ENCODE measurements at regions not wholly inside any gene's neighbourhood (a gene's known extent, or its start where the extent isn't known, plus 50 kb on each side); places are given as distances from the start of the nearest gene placed in this dataset.

DNA sequence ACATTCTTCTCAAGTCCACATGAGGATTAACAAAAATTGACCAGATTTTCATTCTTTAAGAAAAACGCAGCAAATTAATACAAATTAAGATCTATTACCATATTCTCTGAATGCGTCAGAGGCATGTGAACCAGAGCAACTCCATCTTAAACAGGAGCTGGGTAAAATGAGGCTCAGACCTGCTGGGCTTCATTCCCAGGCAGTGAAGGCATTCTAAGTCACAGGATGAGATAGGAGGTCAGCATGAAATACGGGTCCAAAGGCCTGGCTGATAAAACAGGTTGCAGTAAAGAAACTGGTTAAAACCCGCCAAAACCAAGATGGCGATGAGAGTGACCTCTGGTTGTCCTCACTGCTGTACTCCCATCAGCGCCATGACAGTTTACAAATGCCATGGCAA lies 217.6 kb downstream of the RDH14 start:
- Mint-ChIP-seq H3K9me3 (no peaks in the 10 kb centered on the region), H3K4me3 (no peak overlapping the region), H3K36me3 (ENCODE audit: low read depth) (no peaks in the 10 kb centered on the region), H3K27me3 (no peaks in the 10 kb centered on the region), H3K4me1 (no peaks in the 10 kb centered on the region), H3K27ac (no peak overlapping the region)
- CTCF ChIA-PET: no interaction called here
- DNase-seq: no peak
- POLR2A ChIA-PET: no interaction called here

DNA sequence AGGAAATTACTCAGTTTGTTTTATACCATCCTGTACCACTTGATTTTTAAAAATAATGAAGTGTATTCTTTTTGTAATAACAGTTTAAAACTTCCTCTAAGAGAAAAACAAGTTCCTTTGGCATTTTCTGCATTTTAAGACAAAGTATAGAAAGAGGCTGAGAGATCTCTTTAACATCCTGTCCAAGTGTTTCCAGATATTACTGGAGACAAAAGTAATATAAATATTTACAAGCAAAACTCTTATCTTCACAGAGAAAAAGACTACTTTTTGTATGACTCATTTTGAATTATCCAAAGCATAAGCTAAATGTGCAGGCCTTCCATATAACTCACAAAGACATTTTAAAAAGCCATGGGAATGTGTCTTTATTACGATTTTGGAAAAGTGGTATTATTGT lies 221.1 kb downstream of the RDH14 start:
- POLR2A ChIA-PET: no interaction called here
- Mint-ChIP-seq H3K27ac (no peak overlapping the region), H3K9me3 (no peaks in the 10 kb centered on the region), H3K27me3 (no peaks in the 10 kb centered on the region), H3K4me1 (no peaks in the 10 kb centered on the region), H3K36me3 (ENCODE audit: low read depth) (no peaks in the 10 kb centered on the region), H3K4me3 (no peak overlapping the region)
- no peak for DNase-seq
- CTCF ChIA-PET: no interaction called here

DNA sequence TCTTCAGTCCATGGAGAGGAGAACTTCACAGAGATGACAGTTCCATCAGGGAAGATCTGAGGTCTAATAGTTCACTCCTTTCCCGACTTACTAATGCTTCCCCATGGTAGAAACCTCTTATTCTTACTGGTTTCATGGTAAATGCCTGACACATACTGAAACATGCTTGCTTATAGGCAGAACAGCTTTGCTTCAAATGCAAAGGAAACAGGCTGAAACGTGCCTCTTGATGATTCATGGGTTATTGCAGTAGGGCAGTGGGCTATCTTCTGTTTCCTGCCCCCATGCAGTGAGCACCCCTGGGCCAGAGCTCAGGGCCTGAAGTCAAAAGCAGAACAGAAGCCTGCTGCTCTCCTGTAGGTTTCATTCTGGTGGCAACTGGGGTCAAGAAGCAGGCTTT lies 223.5 kb downstream of the RDH14 start:
- Mint-ChIP-seq H3K36me3 (ENCODE audit: low read depth) (no peaks in the 10 kb centered on the region), H3K4me3 (no peak overlapping the region), H3K27ac (no peak overlapping the region), H3K27me3 (no peaks in the 10 kb centered on the region), H3K9me3 (no peaks in the 10 kb centered on the region), H3K4me1 (no peaks in the 10 kb centered on the region)
- CTCF ChIA-PET: no interaction called here
- DNase-seq: no peak
- POLR2A ChIA-PET: no interaction called here

DNA sequence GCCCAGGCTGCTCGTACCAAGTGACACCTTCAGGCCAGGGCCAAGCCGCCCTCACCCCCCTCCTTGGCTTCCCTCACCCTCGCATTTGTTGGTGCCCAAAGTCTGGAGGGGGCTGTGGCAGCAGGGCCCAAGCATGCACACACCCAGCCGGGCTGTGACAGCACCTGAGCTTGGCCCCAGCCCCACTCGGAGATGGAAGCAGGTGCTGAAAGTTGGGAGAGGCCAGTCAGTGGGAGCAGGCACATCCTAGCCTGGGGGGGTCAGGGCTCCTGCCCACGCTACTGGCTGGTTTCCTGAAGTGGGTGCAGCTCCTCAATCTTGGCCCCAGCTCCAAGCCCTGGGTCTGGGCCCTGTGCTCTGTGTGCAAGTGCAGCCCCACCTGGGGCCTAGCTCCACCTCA lies 228.0 kb downstream of the RDH14 start:
- Mint-ChIP-seq H3K36me3 (ENCODE audit: low read depth) (no peaks in the 10 kb centered on the region), H3K27ac (no peak overlapping the region), H3K27me3 (no peaks in the 10 kb centered on the region), H3K9me3 (no peaks in the 10 kb centered on the region), H3K4me3 (no peak overlapping the region), H3K4me1 (no peaks in the 10 kb centered on the region)
- DNase-seq: no peak
- CTCF ChIA-PET: no interaction called here
- POLR2A ChIA-PET: no interaction called here

DNA sequence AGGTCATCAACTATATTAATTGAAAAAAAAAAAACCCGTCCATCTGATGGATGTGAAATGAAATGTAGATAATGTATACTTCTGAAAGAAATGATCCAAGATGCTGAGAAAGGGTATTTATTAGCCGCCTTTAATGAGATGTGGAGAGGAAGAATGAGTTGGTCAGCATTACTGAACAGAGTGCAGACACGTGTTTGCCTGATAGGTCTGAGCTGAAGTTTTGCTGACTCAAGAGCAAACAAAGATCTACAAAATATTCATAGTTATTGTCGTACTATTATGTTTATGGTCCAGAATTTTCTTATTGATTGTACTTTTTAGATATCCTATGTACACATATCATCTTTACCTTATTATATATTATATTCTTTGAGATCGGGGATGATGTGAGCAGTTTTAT lies 235.3 kb downstream of the RDH14 start:
- no peaks in the 10 kb centered on the region for H3K27me3 Mint-ChIP-seq
- ChIA-PET POLR2A (no interaction called here), CTCF (no interaction called here)
- H3K27ac Mint-ChIP-seq: no peak overlapping the region
- DNase-seq: no peak
- no peaks in the 10 kb centered on the region for H3K36me3 Mint-ChIP-seq (ENCODE audit: low read depth)
- H3K9me3 Mint-ChIP-seq: no peaks in the 10 kb centered on the region
- no peak overlapping the region for H3K4me3 Mint-ChIP-seq
- H3K4me1 Mint-ChIP-seq: no peaks in the 10 kb centered on the region

DNA sequence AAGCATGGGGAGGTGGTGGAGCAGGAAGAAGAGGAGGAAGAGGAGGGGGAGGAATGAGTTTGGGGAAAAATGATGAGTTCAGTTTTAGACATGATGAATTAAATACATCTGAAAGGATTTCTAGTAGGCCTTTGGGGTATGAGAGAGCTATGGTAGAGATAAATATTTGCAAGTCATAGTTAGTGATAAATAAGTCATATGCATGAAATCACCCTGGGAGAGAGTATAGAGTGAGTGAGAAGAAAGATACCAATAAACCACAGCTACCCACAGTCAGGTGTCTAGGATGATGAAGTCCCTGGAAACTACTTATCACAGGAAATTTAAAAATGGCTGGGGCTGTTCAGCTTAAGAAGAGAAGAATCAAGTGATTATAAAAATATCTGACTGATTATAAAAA lies 240.5 kb downstream of the RDH14 start:
- ChIA-PET POLR2A (no interaction called here), CTCF (no interaction called here)
- H3K27ac Mint-ChIP-seq: no peak overlapping the region
- H3K9me3 Mint-ChIP-seq: no peaks in the 10 kb centered on the region
- no peak for DNase-seq
- H3K4me1 Mint-ChIP-seq: no peaks in the 10 kb centered on the region
- no peaks in the 10 kb centered on the region for H3K27me3 Mint-ChIP-seq
- H3K4me3 Mint-ChIP-seq: no peak overlapping the region
- no peaks in the 10 kb centered on the region for H3K36me3 Mint-ChIP-seq (ENCODE audit: low read depth)

DNA sequence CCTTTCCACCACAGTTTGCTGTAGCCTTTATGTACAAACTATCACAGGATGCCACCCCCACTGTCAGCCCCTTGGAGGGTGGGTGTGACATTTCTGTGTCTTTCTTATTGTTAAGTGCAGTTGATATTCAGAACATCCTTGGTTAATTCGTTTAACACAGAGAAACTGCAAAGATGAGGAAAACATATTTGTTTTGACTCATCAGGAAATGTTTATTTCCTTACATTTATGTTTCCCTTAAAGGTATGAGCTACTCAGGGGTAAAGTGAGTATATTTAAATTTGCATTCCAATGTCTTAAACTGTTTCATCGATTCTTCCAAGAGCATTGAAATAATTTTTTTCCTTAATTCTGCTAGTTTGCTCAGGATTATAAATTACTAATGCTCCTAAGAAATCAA lies 243.4 kb downstream of the RDH14 start:
- no peak overlapping the region for H3K4me3 Mint-ChIP-seq
- ChIA-PET CTCF (no interaction called here), POLR2A (no interaction called here)
- no peak for DNase-seq
- no peaks in the 10 kb centered on the region for H3K4me1 Mint-ChIP-seq
- H3K27ac Mint-ChIP-seq: no peak overlapping the region
- H3K27me3 Mint-ChIP-seq: no peaks in the 10 kb centered on the region
- no peaks in the 10 kb centered on the region for H3K36me3 Mint-ChIP-seq (ENCODE audit: low read depth)
- H3K9me3 Mint-ChIP-seq: no peaks in the 10 kb centered on the region

DNA sequence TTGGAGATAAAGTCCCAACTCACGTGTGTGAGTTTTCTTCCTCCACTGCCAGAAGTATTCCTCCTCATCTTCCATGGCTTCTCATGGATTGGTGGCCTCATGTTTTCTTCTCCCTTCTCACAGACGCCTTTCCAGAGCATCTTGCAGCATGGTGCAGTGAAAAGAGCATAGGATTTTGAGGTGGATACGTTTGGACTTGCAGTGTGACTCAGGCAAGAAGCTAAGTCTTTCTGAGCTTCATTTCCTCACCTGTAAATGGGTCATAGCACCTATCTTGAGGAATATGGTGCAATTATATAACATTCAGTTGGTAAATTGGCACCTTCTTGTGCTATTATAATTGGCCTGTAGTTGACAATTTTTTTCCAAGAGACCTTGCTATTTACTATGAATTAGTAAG lies 247.6 kb downstream of the RDH14 start:
- CTCF ChIA-PET: no interaction called here
- H3K27ac Mint-ChIP-seq: no peak overlapping the region
- H3K27me3 Mint-ChIP-seq: no peaks in the 10 kb centered on the region
- H3K4me3 Mint-ChIP-seq: no peak overlapping the region
- DNase-seq: no peak
- no peaks in the 10 kb centered on the region for H3K36me3 Mint-ChIP-seq (ENCODE audit: low read depth)
- no peaks in the 10 kb centered on the region for H3K9me3 Mint-ChIP-seq
- no peaks in the 10 kb centered on the region for H3K4me1 Mint-ChIP-seq
- POLR2A ChIA-PET: no interaction called here

DNA sequence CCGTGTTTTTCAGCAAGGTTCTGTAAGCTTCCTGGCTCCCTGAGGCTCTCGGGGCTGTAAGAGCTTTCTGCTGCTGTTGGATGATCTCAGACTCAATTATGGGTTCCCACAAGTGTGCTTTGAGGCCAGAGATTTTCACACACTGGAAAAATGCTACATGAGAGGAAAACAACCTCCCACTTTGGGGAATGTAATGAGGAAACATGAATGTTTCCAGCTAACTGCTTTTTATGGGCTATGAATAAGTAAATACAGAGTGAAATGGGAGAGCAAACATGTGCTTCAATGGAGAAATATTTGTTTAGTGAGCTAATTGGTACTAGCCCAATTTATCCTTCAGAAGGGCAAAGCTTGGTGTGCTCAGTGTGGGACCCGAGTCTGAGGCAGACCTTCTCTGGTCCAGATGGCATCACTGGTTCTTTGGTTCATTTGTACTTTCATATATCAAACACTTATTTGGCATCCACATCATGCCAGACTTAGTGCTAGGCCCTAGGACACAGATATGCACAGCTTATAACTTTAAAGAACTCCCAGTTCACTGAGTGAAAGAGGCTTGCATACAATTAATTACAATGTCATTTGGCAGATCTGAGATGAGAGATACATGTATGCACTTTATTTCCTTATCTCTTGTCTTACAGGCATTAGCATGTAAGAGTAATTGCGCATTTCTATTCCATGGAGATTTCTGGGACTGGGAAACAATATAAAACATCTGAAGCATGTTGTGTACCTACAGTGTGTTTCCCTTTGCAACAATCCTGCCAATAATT lies 248.8 kb downstream of the RDH14 start:
- H3K27ac Mint-ChIP-seq: no peak overlapping the region
- H3K4me1 Mint-ChIP-seq: no peaks in the 10 kb centered on the region
- POLR2A ChIA-PET: no interaction called here

DNA sequence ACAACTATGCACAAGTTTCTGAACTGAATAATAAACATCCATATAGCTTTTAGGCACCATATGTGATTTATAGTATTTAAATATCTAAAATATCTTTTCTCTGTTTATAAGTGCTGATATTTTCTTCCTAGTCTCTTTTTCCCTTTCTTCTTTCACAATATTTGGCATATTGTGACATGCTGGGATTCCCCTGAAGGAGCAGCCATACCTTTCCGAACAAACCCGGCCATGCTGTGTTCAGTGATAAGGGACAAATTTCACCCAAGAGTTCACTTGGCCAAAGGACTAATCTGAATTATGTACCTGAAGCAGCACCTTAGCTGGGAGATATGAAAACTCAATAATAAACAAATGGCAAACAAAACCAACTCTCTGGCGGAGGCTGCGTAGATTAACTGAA lies 250.8 kb downstream of the RDH14 start:
- Mint-ChIP-seq H3K4me3 (no peak overlapping the region), H3K27ac (no peak overlapping the region)

More for the DNA sequence above, 248.8 kb downstream of the RDH14 start:
- CTCF ChIA-PET: no interaction called here
- Mint-ChIP-seq H3K36me3 (ENCODE audit: low read depth) (no peaks in the 10 kb centered on the region), H3K9me3 (no peaks in the 10 kb centered on the region), H3K27me3 (no peaks in the 10 kb centered on the region), H3K4me3 (no peak overlapping the region)
- DNase-seq: no peak

DNA sequence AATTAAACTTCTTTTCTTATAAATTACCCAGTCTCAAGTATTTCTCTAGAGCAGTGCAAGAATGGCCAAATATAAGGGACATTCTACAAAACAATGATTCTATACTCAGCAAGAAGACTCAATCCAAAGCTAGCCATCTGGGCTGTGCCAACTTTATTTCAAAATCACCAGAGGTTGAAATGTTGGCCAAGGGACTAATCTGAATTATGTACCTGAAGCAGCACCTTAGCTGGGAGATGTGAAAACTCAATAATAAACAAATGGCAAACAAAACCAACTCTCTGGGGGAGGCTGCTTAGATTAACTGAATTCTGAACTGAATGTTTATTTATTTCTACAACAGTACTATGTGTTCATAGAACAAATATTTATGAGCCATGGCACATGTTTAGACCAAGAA lies 251.3 kb downstream of the RDH14 start:
- no peak overlapping the region for H3K4me3 Mint-ChIP-seq
- DNase-seq: no peak
- CTCF ChIA-PET: no interaction called here
- no peaks in the 10 kb centered on the region for H3K36me3 Mint-ChIP-seq (ENCODE audit: low read depth)
- POLR2A ChIA-PET: no interaction called here
- H3K27ac Mint-ChIP-seq: no peak overlapping the region
- H3K27me3 Mint-ChIP-seq: no peaks in the 10 kb centered on the region
- H3K4me1 Mint-ChIP-seq: no peaks in the 10 kb centered on the region
- no peaks in the 10 kb centered on the region for H3K9me3 Mint-ChIP-seq

More for the DNA sequence above, 250.8 kb downstream of the RDH14 start:
- Mint-ChIP-seq H3K4me1 (no peaks in the 10 kb centered on the region), H3K9me3 (no peaks in the 10 kb centered on the region), H3K27me3 (no peaks in the 10 kb centered on the region), H3K36me3 (ENCODE audit: low read depth) (no peaks in the 10 kb centered on the region)
- ChIA-PET CTCF (no interaction called here), POLR2A (no interaction called here)
- no peak for DNase-seq

DNA sequence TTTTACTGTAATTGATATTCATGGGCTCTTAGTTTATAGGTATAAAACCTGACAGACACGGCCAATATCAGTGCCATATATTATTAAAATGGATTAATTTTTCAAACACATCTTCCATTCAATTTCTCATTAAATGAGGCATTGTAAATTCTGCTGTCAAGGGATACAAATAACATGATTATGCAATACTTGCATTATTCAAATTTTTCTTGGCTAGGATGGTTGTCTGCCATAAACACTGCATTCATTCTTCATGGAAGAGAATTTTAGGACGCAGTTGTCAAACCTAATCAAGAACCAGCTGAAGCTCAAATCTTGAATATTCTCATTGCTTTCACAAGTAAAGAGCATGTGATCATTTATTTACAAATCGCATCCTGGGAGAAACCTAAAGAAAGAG lies 255.6 kb downstream of the RDH14 start:
- ChIA-PET POLR2A (no interaction called here), CTCF (no interaction called here)
- Mint-ChIP-seq H3K9me3 (no peaks in the 10 kb centered on the region), H3K36me3 (ENCODE audit: low read depth) (no peaks in the 10 kb centered on the region), H3K4me1 (no peaks in the 10 kb centered on the region), H3K27ac (no peak overlapping the region), H3K27me3 (no peaks in the 10 kb centered on the region), H3K4me3 (no peak overlapping the region)
- no peak for DNase-seq

DNA sequence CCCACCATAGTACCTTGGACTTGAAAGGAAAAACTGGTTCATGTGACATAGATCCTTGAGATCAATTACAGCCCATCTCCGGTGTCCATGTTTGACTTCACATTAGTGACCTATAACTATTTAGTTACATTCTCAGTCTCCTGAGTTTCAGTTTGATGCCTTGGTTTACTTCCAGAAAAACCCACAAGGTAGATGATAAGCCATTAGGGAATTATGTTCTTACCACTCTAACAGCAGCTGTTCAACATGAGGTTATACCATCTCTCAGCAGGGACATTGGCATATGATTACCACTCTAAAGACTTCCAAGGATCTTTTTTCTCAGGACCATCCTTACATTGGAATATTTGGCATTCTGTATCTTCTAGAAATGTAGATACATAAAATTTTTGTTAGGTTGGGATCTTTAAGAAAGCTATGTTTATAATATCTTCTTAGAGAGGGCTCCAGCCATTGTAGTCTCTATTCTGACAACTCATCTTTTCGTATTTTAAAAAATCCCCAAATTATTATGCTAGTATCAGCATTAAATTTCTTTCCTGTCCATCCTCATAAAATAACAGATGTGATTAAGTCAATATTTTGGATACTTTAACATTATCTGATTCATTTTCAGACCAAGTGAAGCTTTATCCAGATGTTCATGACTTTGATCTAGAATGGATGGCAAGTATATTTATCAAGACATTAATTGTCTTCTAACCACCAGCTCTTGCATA lies 258.9 kb downstream of the RDH14 start:
- POLR2A ChIA-PET: no interaction called here
- no peak overlapping the region for H3K4me3 Mint-ChIP-seq
- no peak for DNase-seq
- H3K9me3 Mint-ChIP-seq: no peaks in the 10 kb centered on the region
- H3K27me3 Mint-ChIP-seq: no peaks in the 10 kb centered on the region
- no peaks in the 10 kb centered on the region for H3K4me1 Mint-ChIP-seq
- H3K27ac Mint-ChIP-seq: no peak overlapping the region
- CTCF ChIA-PET: no interaction called here
- H3K36me3 Mint-ChIP-seq (ENCODE audit: low read depth): no peaks in the 10 kb centered on the region

DNA sequence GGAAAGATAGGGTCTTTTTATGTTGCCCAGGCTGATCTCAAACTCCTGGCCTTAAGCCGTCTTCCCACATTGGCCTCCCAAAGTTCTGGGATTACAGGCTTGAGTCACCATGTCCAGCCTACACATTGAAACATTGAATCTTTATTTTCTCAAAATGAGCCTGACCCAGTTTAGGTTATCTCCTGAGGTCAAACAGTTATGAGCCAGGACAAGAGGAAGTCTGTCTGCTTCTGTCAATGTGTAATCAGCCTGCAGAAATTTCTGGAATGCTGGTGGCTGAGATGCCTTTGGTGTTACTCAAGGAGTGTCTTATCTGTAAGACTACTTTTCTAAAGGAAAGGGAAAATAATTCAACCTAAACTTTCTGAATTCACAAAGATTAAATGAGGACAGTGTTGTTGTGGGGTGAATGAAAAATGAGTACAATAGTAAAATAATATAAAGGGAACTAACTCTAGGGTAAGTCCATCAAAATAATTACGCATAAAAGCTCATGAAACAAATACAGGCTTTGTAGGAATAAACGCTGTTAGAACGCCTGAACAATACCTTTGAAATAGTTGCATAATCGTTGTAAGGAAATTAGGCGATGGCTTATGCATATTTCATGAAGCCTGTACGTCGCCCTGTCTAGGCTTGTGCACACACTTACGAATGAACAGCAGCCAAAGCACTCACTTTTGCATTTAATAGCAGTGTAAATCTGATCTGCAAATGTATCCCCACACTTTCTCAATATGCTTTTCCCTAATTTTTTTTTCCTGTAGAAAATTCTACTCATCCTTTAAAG lies 260.8 kb downstream of the RDH14 start:
- Mint-ChIP-seq H3K36me3 (ENCODE audit: low read depth) (no peaks in the 10 kb centered on the region), H3K9me3 (no peaks in the 10 kb centered on the region), H3K27ac (no peak overlapping the region), H3K4me1 (no peaks in the 10 kb centered on the region), H3K27me3 (no peaks in the 10 kb centered on the region), H3K4me3 (no peak overlapping the region)
- ChIA-PET CTCF (no interaction called here), POLR2A (no interaction called here)
- no peak for DNase-seq
